ENCODE measurements at regions not wholly inside any gene's neighbourhood (a gene's known extent, or its start where the extent isn't known, plus 50 kb on each side); places are given as distances from the start of the nearest gene placed in this dataset.

DNA sequence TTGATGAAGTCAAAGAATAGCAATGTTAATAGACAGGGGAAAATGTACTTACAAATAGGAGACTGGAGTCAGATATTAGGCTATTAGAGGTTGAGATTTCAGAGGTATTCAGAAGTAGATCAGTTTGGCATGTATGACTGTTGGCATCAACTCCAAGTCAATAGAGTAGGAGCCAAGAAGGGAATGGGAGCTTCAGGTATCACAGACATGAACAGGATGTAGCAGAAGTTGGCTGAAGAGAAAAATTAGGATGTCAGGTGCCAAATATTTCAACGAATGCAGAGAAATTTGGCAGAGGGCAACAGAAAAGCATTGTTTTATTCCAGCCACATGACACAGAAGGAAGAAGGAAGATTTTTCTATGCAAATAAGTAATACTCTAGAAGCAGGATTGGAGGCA lies 69.7 kb downstream of the GLYATL1 start:
- TF ChIP-seq RNF2 (IDR thresholded peaks at IDR 0.05) (no peak), POLR2AphosphoS5 (IDR thresholded peaks at IDR 0.05; ENCODE audit: control insufficient read depth, insufficient read depth, low read depth, low read length) (no peak), CEBPB (tag; IDR thresholded peaks at IDR 0.05) (no peak)
